CD4-positive, alpha-beta T cell treated with Interleukin-17A for 1 hour (primary cell): ENCODE measurements at regions not wholly inside any gene's neighbourhood (a gene's known extent, or its start where the extent isn't known, plus 50 kb on each side); places are given as distances from the start of the nearest gene placed in this dataset.

Experiments used
- DNase-seq: peaks from one replicate; pipeline ENCODE4 v3.0.0-alpha.2; 2020

GRCh38 chr21:41689289-41689583, 77.6 kb downstream of the RIPK4 start:
- no peak for DNase-seq

GRCh38 chr21:41687633-41688032, 79.2 kb downstream of the RIPK4 start:
- no peak for DNase-seq

- no peak for DNase-seq
These were observed 80.2 kb downstream of the RIPK4 start for GRCh38 chr21:41686664-41687063.

- DNase-seq = no peak
These were observed 81.2 kb downstream of the RIPK4 start for GRCh38 chr21:41685511-41686149.

- no peak for DNase-seq
These were observed 82.2 kb downstream of the RIPK4 start for GRCh38 chr21:41684381-41685245.

GRCh38 chr21:41683815-41684214, 83.0 kb downstream of the RIPK4 start:
- no peak for DNase-seq

- no peak for DNase-seq
These were observed 84.1 kb downstream of the RIPK4 start for GRCh38 chr21:41682719-41683179.

GRCh38 chr21:41681939-41682718, 84.7 kb downstream of the RIPK4 start:
- DNase-seq = no peak

- DNase-seq = no peak
These were observed 85.5 kb downstream of the RIPK4 start for GRCh38 chr21:41681348-41681801.

- DNase-seq = no peak
These were observed 86.2 kb downstream of the RIPK4 start for GRCh38 chr21:41680444-41681347.

- peak; percentile 49 for DNase-seq
These were observed 87.9 kb downstream of the RIPK4 start for GRCh38 chr21:41678924-41679318.

- no peak for DNase-seq
These were observed 88.6 kb downstream of the RIPK4 start for GRCh38 chr21:41678016-41678923.

GRCh38 chr21:41677671-41678015, 89.2 kb downstream of the RIPK4 start:
- no peak for DNase-seq

- no peak for DNase-seq
These were observed 90.7 kb downstream of the RIPK4 start for GRCh38 chr21:41676198-41676597.

- DNase-seq = no peak
These were observed 91.3 kb downstream of the RIPK4 start for GRCh38 chr21:41675574-41675973.

GRCh38 chr21:41674402-41674801, 92.5 kb downstream of the RIPK4 start:
- DNase-seq = no peak

- no peak for DNase-seq
These were observed 93.1 kb downstream of the RIPK4 start for GRCh38 chr21:41673596-41674335.

- no peak for DNase-seq
These were observed 93.8 kb downstream of the RIPK4 start for GRCh38 chr21:41673071-41673470.

- no peak for DNase-seq
These were observed 94.3 kb downstream of the RIPK4 start for GRCh38 chr21:41672543-41672915.

GRCh38 chr21:41671859-41672542, 94.9 kb downstream of the RIPK4 start:
- no peak for DNase-seq
